C4-2B (cell line): ENCODE measurements at regions not wholly inside any gene's neighbourhood (a gene's known extent, or its start where the extent isn't known, plus 50 kb on each side); places are given as distances from the start of the nearest gene placed in this dataset.

Experiments used
- H3K27ac ChIP-seq: fragments of 450-650 bp; 2 replicates; pipeline ENCODE4 v1.5.1; 2017
- CTCF ChIP-seq: fragments of 450-650 bp; conservative IDR thresholded peaks from 2 replicates; pipeline ENCODE4 v1.5.1; 2017; ENCODE audit warnings: mild to moderate bottlenecking
- ZFX ChIP-seq: fragments of 450-650 bp; IDR thresholded peaks from 2 replicates; pipeline ENCODE4 v1.6.1; 2017

GRCh38 chr20:59376109-59376841, 75.9 kb downstream of the EDN3 start:
- no peak for TF ChIP-seq ZFX
- no peak for TF ChIP-seq CTCF
- no peak overlapping the region for H3K27ac ChIP-seq

GRCh38 chr20:59376998-59377397, 76.6 kb downstream of the EDN3 start:
- TF ChIP-seq CTCF, result no peak
- no peak for TF ChIP-seq ZFX
- H3K27ac ChIP-seq, result no peak overlapping the region

- TF ChIP-seq CTCF (no peak), ZFX (no peak)
- H3K27ac ChIP-seq, result no peak overlapping the region
These were observed 77.4 kb downstream of the EDN3 start for GRCh38 chr20:59377842-59378241.

- TF ChIP-seq CTCF (no peak), ZFX (no peak)
- H3K27ac ChIP-seq, result no peak overlapping the region
These were observed 78.0 kb downstream of the EDN3 start for GRCh38 chr20:59378396-59378795.

GRCh38 chr20:59378966-59379365, 78.6 kb downstream of the EDN3 start:
- H3K27ac ChIP-seq, result no peak overlapping the region
- TF ChIP-seq CTCF (no peak), ZFX (no peak)

GRCh38 chr20:59381689-59382088, 81.3 kb downstream of the EDN3 start:
- TF ChIP-seq CTCF (no peak), ZFX (no peak)

GRCh38 chr20:59382157-59382725, 81.8 kb downstream of the EDN3 start:
- no peak overlapping the region for H3K27ac ChIP-seq
- TF ChIP-seq CTCF (no peak), ZFX (no peak)

More at GRCh38 chr20:59381689-59382088, 81.3 kb downstream of the EDN3 start:
- H3K27ac ChIP-seq, result no peak overlapping the region
